H9 (cell line): ENCODE measurements at regions not wholly inside any gene's neighbourhood (a gene's known extent, or its start where the extent isn't known, plus 50 kb on each side); places are given as distances from the start of the nearest gene placed in this dataset.

Source experiments
- DNase-seq: peaks from one replicate; pipeline ENCODE4 v3.0.0-alpha.2; 2017
- H2AFZ ChIP-seq: one replicate; pipeline ENCODE4 v1.6.1; 2013; ENCODE audit warnings: mild to moderate bottlenecking, low read length, control low read depth, moderate library complexity
- H2AK5ac ChIP-seq: 2 replicates; pipeline ENCODE4 v1.6.1; 2013; ENCODE audit warnings: low read length, control low read depth, mixed read lengths; ENCODE audit not compliant: insufficient read length
- H2BK120ac ChIP-seq: one replicate; pipeline ENCODE4 v1.6.1; 2013; ENCODE audit warnings: low read depth, mild to moderate bottlenecking, low read length, control low read depth, inconsistent platforms; ENCODE audit not compliant: poor library complexity, severe bottlenecking
- H2BK12ac ChIP-seq: 2 replicates; pipeline ENCODE4 v1.6.1; 2013; ENCODE audit warnings: low read length, control low read depth, mixed read lengths, low read depth; ENCODE audit not compliant: insufficient read length
- H2BK15ac ChIP-seq: 2 replicates; pipeline ENCODE4 v1.6.1; 2013; ENCODE audit warnings: low read depth, low read length, control low read depth
- H2BK20ac ChIP-seq: one replicate; pipeline ENCODE4 v1.6.1; 2013; ENCODE audit warnings: low read depth, mild to moderate bottlenecking, low read length, control low read depth, inconsistent platforms; ENCODE audit not compliant: poor library complexity, severe bottlenecking
- H2BK5ac ChIP-seq: 2 replicates; pipeline ENCODE4 v1.6.1; 2013; ENCODE audit warnings: low read length, control low read depth, mixed read lengths; ENCODE audit not compliant: insufficient read length
- H3K14ac ChIP-seq: 2 replicates; pipeline ENCODE4 v1.6.1; 2013; ENCODE audit warnings: low read length, control low read depth; ENCODE audit not compliant: insufficient read depth
- H3K18ac ChIP-seq: 2 replicates; pipeline ENCODE4 v1.6.1; 2013; ENCODE audit warnings: low read depth, mild to moderate bottlenecking, mixed read lengths, low read length, control low read depth; ENCODE audit not compliant: insufficient read length
- H3K23ac ChIP-seq: 2 replicates; pipeline ENCODE4 v1.6.1; 2013; ENCODE audit warnings: low read length, control low read depth, mixed read lengths, low read depth; ENCODE audit not compliant: insufficient read length
- H3K23me2 ChIP-seq: 2 replicates; pipeline ENCODE4 v1.6.1; 2013; ENCODE audit warnings: low read depth, mild to moderate bottlenecking, mixed read lengths, low read length, control low read depth; ENCODE audit not compliant: insufficient read length, poor library complexity, severe bottlenecking
- H3K27ac ChIP-seq: 2 replicates; pipeline ENCODE4 v1.5.1; 2013; ENCODE audit warnings: low read length, control low read depth, mixed read lengths, low read depth; ENCODE audit not compliant: insufficient read length
- H3K27me3 ChIP-seq: 2 replicates; pipeline ENCODE4 v1.6.1; 2013; ENCODE audit warnings: low read length, control low read depth, inconsistent platforms; ENCODE audit not compliant: insufficient read depth
- H3K4ac ChIP-seq: 2 replicates; pipeline ENCODE4 v1.6.1; 2013; ENCODE audit warnings: low read depth, mild to moderate bottlenecking, control low read depth, inconsistent platforms, low read length, moderate library complexity
- H3K4me1 ChIP-seq: 2 replicates; pipeline ENCODE4 v1.6.1; 2013; ENCODE audit warnings: low read length, control low read depth, inconsistent platforms; ENCODE audit not compliant: insufficient read depth
- H3K4me2 ChIP-seq: 2 replicates; pipeline ENCODE4 v1.6.1; 2013; ENCODE audit warnings: low read length, control low read depth, mixed read lengths; ENCODE audit not compliant: insufficient read length, insufficient read depth
- H3K56ac ChIP-seq: 2 replicates; pipeline ENCODE4 v1.6.1; 2013; ENCODE audit warnings: low read depth, mild to moderate bottlenecking, mixed read lengths, low read length, control low read depth; ENCODE audit not compliant: insufficient read length
- H3K79me1 ChIP-seq: 2 replicates; pipeline ENCODE4 v1.6.1; 2013; ENCODE audit warnings: low read depth, mild to moderate bottlenecking, moderate library complexity, low read length, control low read depth, inconsistent platforms; ENCODE audit not compliant: insufficient read depth, poor library complexity, severe bottlenecking
- H3K79me2 ChIP-seq: 2 replicates; pipeline ENCODE4 v1.6.1; 2013; ENCODE audit warnings: low read length, control low read depth, inconsistent platforms; ENCODE audit not compliant: insufficient read depth
- H3K9ac ChIP-seq: 2 replicates; pipeline ENCODE4 v1.6.1; 2013; ENCODE audit warnings: low read length, control low read depth, mixed read lengths; ENCODE audit not compliant: insufficient read length; ENCODE audit errors: extremely low read depth
- H3K9me3 ChIP-seq: one replicate; pipeline ENCODE4 v1.6.1; 2013; ENCODE audit warnings: low read depth, low read length, inconsistent platforms; ENCODE audit not compliant: control insufficient read depth
- H3T11ph ChIP-seq: one replicate; pipeline ENCODE4 v1.6.1; 2013; ENCODE audit warnings: mild to moderate bottlenecking, low read length, control low read depth, inconsistent platforms
- H4K20me1 ChIP-seq: one replicate; pipeline ENCODE4 v1.6.1; 2013; ENCODE audit not compliant: control insufficient read depth, insufficient read length, insufficient read depth
- H4K5ac ChIP-seq: 2 replicates; pipeline ENCODE4 v1.6.1; 2013; ENCODE audit warnings: low read depth, mild to moderate bottlenecking, mixed read lengths, low read length, control low read depth; ENCODE audit not compliant: insufficient read length
- H4K8ac ChIP-seq: replicated peaks from 2 replicates; pipeline ENCODE4 v1.6.1; 2013; ENCODE audit warnings: low read length, control low read depth, mixed read lengths, low read depth; ENCODE audit not compliant: insufficient read length
- H4K91ac ChIP-seq: 2 replicates; pipeline ENCODE4 v1.6.1; 2013; ENCODE audit warnings: low read depth, mild to moderate bottlenecking, moderate library complexity, mixed read lengths, low read length, control low read depth; ENCODE audit not compliant: insufficient read length
- H3K27ac Mint-ChIP-seq, 3 experiments: 2 replicates in 2 of 3; 3 replicates in 1 of 3; pipeline ENCODE4 v1.8.0; 2020 to 2021; ENCODE audit warnings: mixed read lengths in 3 of 3, mild to moderate bottlenecking in 1 of 3, moderate library complexity in 1 of 3
- H3K27me3 Mint-ChIP-seq: 2 replicates; pipeline ENCODE4 v1.8.0; 2021; ENCODE audit warnings: low read depth, mild to moderate bottlenecking, moderate library complexity, mixed read lengths
- H3K36me3 Mint-ChIP-seq, 3 experiments: 2 replicates in 2 of 3; 3 replicates in 1 of 3; pipeline ENCODE4 v1.8.0; 2020 to 2021; ENCODE audit warnings: low read depth in 3 of 3, mixed read lengths in 3 of 3; ENCODE audit not compliant: insufficient read depth in 1 of 3
- H3K4me1 Mint-ChIP-seq, 2 experiments: 2 replicates each; pipeline ENCODE4 v1.8.0; 2020; ENCODE audit warnings: mixed read lengths in 2 of 2
- H3K4me3 Mint-ChIP-seq, 2 experiments: 2 replicates in 1 of 2; 3 replicates in 1 of 2; pipeline ENCODE4 v1.8.0; 2020 to 2021; ENCODE audit warnings: mild to moderate bottlenecking in 2 of 2, mixed read lengths in 2 of 2, moderate library complexity in 1 of 2
- H3K9me3 Mint-ChIP-seq, 2 experiments: 2 replicates in 1 of 2; 3 replicates in 1 of 2; pipeline ENCODE4 v1.8.0; 2020; ENCODE audit warnings: mild to moderate bottlenecking in 2 of 2, mixed read lengths in 2 of 2, moderate library complexity in 1 of 2
- WGBS: extraction: QIAGEN DNeasy Blood & Tissue Kit; methylation state at CpG from one replicate; pipeline ENCODE4 v1.1.7; 2013; ENCODE audit warnings: missing lambda C conversion rate, low lambda C conversion rate, mixed read lengths; ENCODE audit not compliant: insufficient read length; ENCODE audit errors: extremely low coverage; 5-methylcytosine and 5-hydroxymethylcytosine counted together
- TF ChIP-seq, protein P1 (sequence below): fragments of 200-600 bp; sonication (generic); conservative IDR thresholded peaks from 3 replicates; pipeline ENCODE4 v1.8.0; 2021; ENCODE audit warnings: antibody characterized with exemption, mild to moderate bottlenecking

DNA sequence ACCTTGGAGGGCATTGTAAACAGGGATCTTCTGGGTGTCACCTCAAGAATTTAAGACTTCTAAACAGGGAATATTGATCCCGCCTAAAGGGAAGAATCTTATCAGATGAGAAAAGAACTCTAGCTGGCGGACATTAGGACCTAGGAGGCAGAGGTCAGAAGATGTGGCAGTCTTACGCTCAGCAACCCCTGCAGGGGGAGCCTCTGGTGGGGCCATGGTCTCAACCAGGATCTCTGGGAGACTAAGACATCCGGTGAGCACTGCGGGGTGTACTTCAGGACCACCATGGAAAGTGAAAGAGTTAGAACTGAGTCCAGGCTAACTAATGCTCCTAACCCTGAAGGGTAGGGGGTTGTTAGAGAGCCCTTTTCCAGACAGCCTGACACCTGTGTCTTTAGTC lies 295.2 kb downstream of the VGLL3 start:
- H4K20me1 ChIP-seq, result no peaks in the 10 kb centered on the region
- no peak overlapping the region for H2BK20ac ChIP-seq
- no peak overlapping the region for H3K27ac ChIP-seq
- no peak overlapping the region for H3K4ac ChIP-seq
- H3T11ph ChIP-seq, result no peak overlapping the region
- H2BK15ac ChIP-seq, result no peak overlapping the region
- DNase-seq, result peak; percentile 63
- H3K4me1 Mint-ChIP-seq, result peaks cover 16 to 22% of the 10 kb centered on the region in 2 experiments
- H3K23me2 ChIP-seq, result peaks cover 3% of the 10 kb centered on the region
- no peak overlapping the region for H4K8ac ChIP-seq
- no peaks in the 10 kb centered on the region for H3K27me3 Mint-ChIP-seq
- no peak overlapping the region for H3K9ac ChIP-seq
- H3K18ac ChIP-seq, result no peak overlapping the region
- H2BK5ac ChIP-seq, result no peak overlapping the region
- H2AFZ ChIP-seq, result peak overlapping the region; percentile 92
- no peaks in the 10 kb centered on the region for H3K27me3 ChIP-seq
- peak overlapping the region in 1 of 3 experiments; percentile 56; a peak in 1 of 7 replicates for H3K27ac Mint-ChIP-seq
- H4K5ac ChIP-seq, result no peak overlapping the region
- H3K4me3 Mint-ChIP-seq, result peak overlapping the region; percentile 1 to 2; a peak in 2 of 5 replicates
- no CpG with 5 or more reads among the region's 5 CpGs for WGBS
- H2BK120ac ChIP-seq, result no peak overlapping the region
- H3K79me1 ChIP-seq, result no peaks in the 10 kb centered on the region
- H3K36me3 Mint-ChIP-seq, result no peaks in the 10 kb centered on the region; a peak in 1 of 7 replicates
- H3K56ac ChIP-seq, result no peak overlapping the region
- H3K14ac ChIP-seq, result no peak overlapping the region
- H3K9me3 Mint-ChIP-seq, result no peaks in the 10 kb centered on the region
- no peak overlapping the region for H2BK12ac ChIP-seq
- H2AK5ac ChIP-seq, result no peak overlapping the region
- TF ChIP-seq, protein P1, sequence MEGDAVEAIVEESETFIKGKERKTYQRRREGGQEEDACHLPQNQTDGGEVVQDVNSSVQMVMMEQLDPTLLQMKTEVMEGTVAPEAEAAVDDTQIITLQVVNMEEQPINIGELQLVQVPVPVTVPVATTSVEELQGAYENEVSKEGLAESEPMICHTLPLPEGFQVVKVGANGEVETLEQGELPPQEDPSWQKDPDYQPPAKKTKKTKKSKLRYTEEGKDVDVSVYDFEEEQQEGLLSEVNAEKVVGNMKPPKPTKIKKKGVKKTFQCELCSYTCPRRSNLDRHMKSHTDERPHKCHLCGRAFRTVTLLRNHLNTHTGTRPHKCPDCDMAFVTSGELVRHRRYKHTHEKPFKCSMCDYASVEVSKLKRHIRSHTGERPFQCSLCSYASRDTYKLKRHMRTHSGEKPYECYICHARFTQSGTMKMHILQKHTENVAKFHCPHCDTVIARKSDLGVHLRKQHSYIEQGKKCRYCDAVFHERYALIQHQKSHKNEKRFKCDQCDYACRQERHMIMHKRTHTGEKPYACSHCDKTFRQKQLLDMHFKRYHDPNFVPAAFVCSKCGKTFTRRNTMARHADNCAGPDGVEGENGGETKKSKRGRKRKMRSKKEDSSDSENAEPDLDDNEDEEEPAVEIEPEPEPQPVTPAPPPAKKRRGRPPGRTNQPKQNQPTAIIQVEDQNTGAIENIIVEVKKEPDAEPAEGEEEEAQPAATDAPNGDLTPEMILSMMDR, result peak; percentile 34; the same call in 1 of the 3 replicates
- no peaks in the 10 kb centered on the region; the same call in 1 of the 2 replicates for H3K4me1 ChIP-seq
- peak overlapping the region; percentile 87 for H3K4me2 ChIP-seq
- H3K23ac ChIP-seq, result no peak overlapping the region
- H4K91ac ChIP-seq, result no peak overlapping the region
- H3K79me2 ChIP-seq, result no peaks in the 10 kb centered on the region
- H3K9me3 ChIP-seq, result no peaks in the 10 kb centered on the region
